Thyroid gland (tissue), 4 donors: ENCODE measurements at regions not wholly inside any gene's neighbourhood (a gene's known extent, or its start where the extent isn't known, plus 50 kb on each side); places are given as distances from the start of the nearest gene placed in this dataset.
"Not testable (repeated sequence)": the region's sequence is repeated elsewhere in the genome, so short reads cannot be mapped to it uniquely, and the experiment has no call there.

Experiments
- POLR2A ChIP-seq, 2 donors: fragments of 450-650 bp; IDR thresholded peaks; one replicate each; pipeline ENCODE4 v1.6.1; 2017; ENCODE audit warnings: antibody characterized with exemption in 2 of 2, mild to moderate bottlenecking in 2 of 2, moderate library complexity in 1 of 2
- TF ChIP-seq, protein P1 (sequence below), 6 experiments: fragments of 200-600 bp in 3 of 6; fragments of 450-650 bp in 3 of 6; sonication (generic) in 3 of 6; IDR thresholded peaks; one replicate each; pipeline ENCODE4 v1.5.1; 2016 to 2019; ENCODE audit warnings: antibody characterized with exemption in 6 of 6, mild to moderate bottlenecking in 2 of 6, inconsistent platforms in 1 of 6, moderate library complexity in 1 of 6

DNA sequence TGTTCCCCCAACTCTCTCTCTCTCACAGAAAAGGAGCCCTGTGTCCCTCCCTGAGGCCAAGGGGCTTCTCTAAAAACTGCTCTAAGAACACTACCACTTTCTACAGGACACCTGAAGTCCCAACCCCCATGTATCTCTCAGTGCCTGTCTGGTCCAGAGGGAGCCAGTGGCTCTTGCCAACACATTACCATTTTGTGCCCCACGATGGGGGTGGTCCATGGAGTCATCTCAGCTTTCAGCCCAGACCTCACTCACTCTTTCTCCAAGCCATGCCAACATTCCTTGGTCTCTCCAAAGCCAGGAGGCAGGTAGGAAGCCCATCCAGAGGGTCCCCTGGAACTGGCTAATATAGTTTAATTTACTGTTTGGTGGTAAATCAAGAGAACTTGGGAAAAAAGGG, 962.1 kb upstream of the DEFB115 start:
- TF ChIP-seq, protein P1, sequence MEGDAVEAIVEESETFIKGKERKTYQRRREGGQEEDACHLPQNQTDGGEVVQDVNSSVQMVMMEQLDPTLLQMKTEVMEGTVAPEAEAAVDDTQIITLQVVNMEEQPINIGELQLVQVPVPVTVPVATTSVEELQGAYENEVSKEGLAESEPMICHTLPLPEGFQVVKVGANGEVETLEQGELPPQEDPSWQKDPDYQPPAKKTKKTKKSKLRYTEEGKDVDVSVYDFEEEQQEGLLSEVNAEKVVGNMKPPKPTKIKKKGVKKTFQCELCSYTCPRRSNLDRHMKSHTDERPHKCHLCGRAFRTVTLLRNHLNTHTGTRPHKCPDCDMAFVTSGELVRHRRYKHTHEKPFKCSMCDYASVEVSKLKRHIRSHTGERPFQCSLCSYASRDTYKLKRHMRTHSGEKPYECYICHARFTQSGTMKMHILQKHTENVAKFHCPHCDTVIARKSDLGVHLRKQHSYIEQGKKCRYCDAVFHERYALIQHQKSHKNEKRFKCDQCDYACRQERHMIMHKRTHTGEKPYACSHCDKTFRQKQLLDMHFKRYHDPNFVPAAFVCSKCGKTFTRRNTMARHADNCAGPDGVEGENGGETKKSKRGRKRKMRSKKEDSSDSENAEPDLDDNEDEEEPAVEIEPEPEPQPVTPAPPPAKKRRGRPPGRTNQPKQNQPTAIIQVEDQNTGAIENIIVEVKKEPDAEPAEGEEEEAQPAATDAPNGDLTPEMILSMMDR (IDR thresholded peaks at IDR 0.05): not testable (repeated sequence)
- not testable (repeated sequence) for TF ChIP-seq POLR2A (IDR thresholded peaks at IDR 0.05)
